ENCODE measurements at regions not wholly inside any gene's neighbourhood (a gene's known extent, or its start where the extent isn't known, plus 50 kb on each side); places are given as distances from the start of the nearest gene placed in this dataset.

GRCh38 chr12:97790281-97790680 is 327.7 kb downstream of the RMST start:
- Histone ChIP-seq H3K9me3 (no peaks in the 10 kb centered on the region), H3K27ac (no peak overlapping the region), H3K4me1 (no peaks in the 10 kb centered on the region), H3K27me3 (no peaks in the 10 kb centered on the region), H3K4me3 (no peak overlapping the region), H3K36me3 (no peaks in the 10 kb centered on the region)
- DNase-seq (no peak), ATAC-seq (no peak)
- no peak for TF ChIP-seq POLR2A (IDR thresholded peaks at IDR 0.05)
- no peak for TF ChIP-seq CTCF (IDR thresholded peaks at IDR 0.05 in 4 of 5, conservative IDR thresholded peaks at IDR 0.05 in 1 of 5)
- intact Hi-C loops (cut with DNase I; ENCODE audit: low total_unique reads): no loop called here
- in situ Hi-C loops (cut with MboI; ENCODE audit: low sequenced_read_pairs in 4 of 4): no loop called here

GRCh38 chr12:97797473-97797872 is 334.9 kb downstream of the RMST start:
- in situ Hi-C loops (cut with MboI; ENCODE audit: low sequenced_read_pairs in 4 of 4): no loop called here
- intact Hi-C loops (cut with DNase I; ENCODE audit: low total_unique reads): no loop called here
- no peaks in the 10 kb centered on the region for H3K4me1 ChIP-seq
- no peak overlapping the region for H3K4me3 ChIP-seq
- H3K9me3 ChIP-seq: no peaks in the 10 kb centered on the region
- no peaks in the 10 kb centered on the region for H3K36me3 ChIP-seq
- TF ChIP-seq POLR2A (IDR thresholded peaks at IDR 0.05): no peak
- no peak for TF ChIP-seq CTCF (IDR thresholded peaks at IDR 0.05 in 4 of 5, conservative IDR thresholded peaks at IDR 0.05 in 1 of 5)
- DNase-seq: no peak
- ATAC-seq: no peak
- no peak overlapping the region for H3K27ac ChIP-seq
- H3K27me3 ChIP-seq: no peaks in the 10 kb centered on the region

- intact Hi-C loops (cut with DNase I; ENCODE audit: low total_unique reads) (no loop called here), in situ Hi-C loops (cut with MboI; ENCODE audit: low sequenced_read_pairs in 4 of 4) (no loop called here)
- Histone ChIP-seq H3K27me3 (no peaks in the 10 kb centered on the region), H3K27ac (no peak overlapping the region), H3K4me1 (no peaks in the 10 kb centered on the region), H3K4me3 (no peak overlapping the region), H3K36me3 (no peaks in the 10 kb centered on the region), H3K9me3 (no peaks in the 10 kb centered on the region)
- ATAC-seq (no peak), DNase-seq (no peak)
- TF ChIP-seq POLR2A (IDR thresholded peaks at IDR 0.05) (no peak), CTCF (IDR thresholded peaks at IDR 0.05 in 4 of 5, conservative IDR thresholded peaks at IDR 0.05 in 1 of 5) (no peak)
These were observed 338.0 kb downstream of the RMST start for GRCh38 chr12:97800561-97800960.

- no peaks in the 10 kb centered on the region for H3K9me3 ChIP-seq
These were observed 339.0 kb downstream of the RMST start for GRCh38 chr12:97801471-97802059.

More at GRCh38 chr12:97801471-97802059, 339.0 kb downstream of the RMST start:
- DNase-seq: no peak
- Histone ChIP-seq H3K27ac (no peak overlapping the region), H3K36me3 (no peaks in the 10 kb centered on the region), H3K27me3 (no peaks in the 10 kb centered on the region), H3K4me3 (no peak overlapping the region), H3K4me1 (no peaks in the 10 kb centered on the region)
- ATAC-seq: no peak
- TF ChIP-seq CTCF (IDR thresholded peaks at IDR 0.05 in 4 of 5, conservative IDR thresholded peaks at IDR 0.05 in 1 of 5) (no peak), POLR2A (IDR thresholded peaks at IDR 0.05) (no peak)
- intact Hi-C loops (cut with DNase I; ENCODE audit: low total_unique reads) (no loop called here), in situ Hi-C loops (cut with MboI; ENCODE audit: low sequenced_read_pairs in 4 of 4) (no loop called here)
